SK-N-SH (cell line): ENCODE measurements at regions not wholly inside any gene's neighbourhood (a gene's known extent, or its start where the extent isn't known, plus 50 kb on each side); places are given as distances from the start of the nearest gene placed in this dataset.

Experiments
- CTCF ChIP-seq: fragments of 200-600 bp; sonication (generic); IDR thresholded peaks from 2 replicates; pipeline ENCODE4 v1.6.1; 2017; ENCODE audit warnings: antibody characterized with exemption, mild to moderate bottlenecking, moderate library complexity
- ELF1 ChIP-seq: IDR thresholded peaks from 2 replicates; pipeline ENCODE4 v1.4.0; 2012
- FOXM1 ChIP-seq: IDR thresholded peaks from 2 replicates; pipeline ENCODE4 v1.4.0; 2012; ENCODE audit warnings: low read depth, mild to moderate bottlenecking
- GATA2 ChIP-seq: sonication (generic); formaldehyde crosslinking; IDR thresholded peaks from 2 replicates; pipeline ENCODE4 v1.5.0; 2020; ENCODE audit warnings: mild to moderate bottlenecking, missing genetic modification reagents
- MAX ChIP-seq: IDR thresholded peaks from 2 replicates; pipeline ENCODE4 v1.4.0; 2012; ENCODE audit warnings: low read depth
- POLR2AphosphoS5 ChIP-seq: IDR thresholded peaks from 2 replicates; pipeline ENCODE4 v1.6.1; 2012; ENCODE audit warnings: low read depth, low read length
- RAD21 ChIP-seq: IDR thresholded peaks from 2 replicates; pipeline ENCODE4 v1.6.1; 2012; ENCODE audit warnings: mild to moderate bottlenecking, low read length
- REST ChIP-seq: IDR thresholded peaks from 2 replicates; pipeline ENCODE4 v1.6.1; 2012; ENCODE audit warnings: mild to moderate bottlenecking, low read depth, low read length, moderate library complexity
- SIN3A ChIP-seq: IDR thresholded peaks from 2 replicates; pipeline ENCODE4 v1.6.1; 2012; ENCODE audit warnings: low read depth, mild to moderate bottlenecking, low read length, moderate library complexity, borderline replicate concordance
- YY1 ChIP-seq: IDR thresholded peaks from 2 replicates; pipeline ENCODE4 v1.4.0; 2012; ENCODE audit warnings: low read depth, mild to moderate bottlenecking

- TF ChIP-seq GATA2 (CRISPR knock-in tag) (no peak), FOXM1 (no peak), POLR2AphosphoS5 (no peak), CTCF (no peak), ELF1 (no peak), REST (no peak), MAX (no peak), RAD21 (peak; percentile 10; the same call in 1 of the 2 replicates), YY1 (no peak), SIN3A (no peak)
These were observed 383.0 kb upstream of the NFIA start for GRCh38 chr1:60699325-60699724.
